ENCODE measurements at regions not wholly inside any gene's neighbourhood (a gene's known extent, or its start where the extent isn't known, plus 50 kb on each side); places are given as distances from the start of the nearest gene placed in this dataset.

DNA sequence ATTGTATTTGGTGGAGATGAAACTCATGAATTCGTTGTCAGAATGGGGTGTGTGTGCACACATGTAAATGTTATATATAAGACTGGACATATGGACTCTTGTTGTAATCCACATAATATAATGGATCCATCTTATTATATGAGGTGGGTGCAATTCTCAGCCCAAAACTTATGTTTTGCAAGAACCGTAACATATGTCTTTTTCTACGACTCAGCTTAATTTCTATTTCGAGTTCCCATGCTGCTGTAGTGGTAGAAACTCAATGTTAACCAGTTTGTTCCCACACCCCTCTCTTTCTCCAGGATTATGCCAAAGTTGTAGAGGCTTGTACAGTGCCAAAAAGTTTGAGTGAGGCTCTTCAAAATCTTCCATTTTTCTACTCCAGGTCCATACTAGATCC lies 112.5 kb upstream of the SPOPL start:
- TF ChIP-seq, protein P1, sequence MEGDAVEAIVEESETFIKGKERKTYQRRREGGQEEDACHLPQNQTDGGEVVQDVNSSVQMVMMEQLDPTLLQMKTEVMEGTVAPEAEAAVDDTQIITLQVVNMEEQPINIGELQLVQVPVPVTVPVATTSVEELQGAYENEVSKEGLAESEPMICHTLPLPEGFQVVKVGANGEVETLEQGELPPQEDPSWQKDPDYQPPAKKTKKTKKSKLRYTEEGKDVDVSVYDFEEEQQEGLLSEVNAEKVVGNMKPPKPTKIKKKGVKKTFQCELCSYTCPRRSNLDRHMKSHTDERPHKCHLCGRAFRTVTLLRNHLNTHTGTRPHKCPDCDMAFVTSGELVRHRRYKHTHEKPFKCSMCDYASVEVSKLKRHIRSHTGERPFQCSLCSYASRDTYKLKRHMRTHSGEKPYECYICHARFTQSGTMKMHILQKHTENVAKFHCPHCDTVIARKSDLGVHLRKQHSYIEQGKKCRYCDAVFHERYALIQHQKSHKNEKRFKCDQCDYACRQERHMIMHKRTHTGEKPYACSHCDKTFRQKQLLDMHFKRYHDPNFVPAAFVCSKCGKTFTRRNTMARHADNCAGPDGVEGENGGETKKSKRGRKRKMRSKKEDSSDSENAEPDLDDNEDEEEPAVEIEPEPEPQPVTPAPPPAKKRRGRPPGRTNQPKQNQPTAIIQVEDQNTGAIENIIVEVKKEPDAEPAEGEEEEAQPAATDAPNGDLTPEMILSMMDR (conservative IDR thresholded peaks at IDR 0.05; ENCODE audit: low read depth, low read length) = no peak
- TF ChIP-seq EZH2 (IDR thresholded peaks at IDR 0.05; ENCODE audit: borderline replicate concordance, low read depth, low read length, poor library complexity, severe bottlenecking) = no peak
